UCSD-AML1 (cell line): ENCODE measurements at regions not wholly inside any gene's neighbourhood (a gene's known extent, or its start where the extent isn't known, plus 50 kb on each side); places are given as distances from the start of the nearest gene placed in this dataset.
"Not testable (repeated sequence)": the region's sequence is repeated elsewhere in the genome, so short reads cannot be mapped to it uniquely, and the experiment has no call there.

ENCODE experiments used
- DNase-seq: peaks from one replicate; lab custom pipeline; 2025; ENCODE audit not compliant: unreplicated experiment; lab: John Stamatoyannopoulos, UW

DNA sequence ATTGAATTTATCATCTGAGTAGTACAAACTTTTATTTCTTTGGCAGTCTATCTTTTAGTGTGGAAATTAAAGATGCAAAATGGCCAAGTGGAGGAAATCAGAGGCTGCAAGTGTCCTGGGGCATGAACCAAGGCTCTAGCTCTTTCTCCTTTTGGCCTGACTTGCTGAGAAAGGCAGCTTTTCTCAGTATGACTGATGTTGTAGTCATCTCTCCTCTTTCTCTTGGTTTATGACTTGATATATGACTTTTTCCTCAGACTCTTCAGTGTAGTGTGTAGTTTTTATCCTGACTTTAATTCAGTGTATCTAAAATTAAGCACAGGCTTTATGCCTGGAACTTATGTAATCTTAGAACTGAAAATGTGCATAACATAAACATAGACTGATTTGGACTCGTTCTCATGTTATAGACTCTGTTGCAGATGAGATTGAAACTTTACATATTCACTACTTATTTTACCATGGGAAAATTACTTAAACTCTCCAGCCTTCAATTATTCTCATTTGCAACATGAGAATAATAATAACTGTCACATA is 65.7 kb downstream of the SLITRK5 start:
- no peak for DNase-seq

DNA sequence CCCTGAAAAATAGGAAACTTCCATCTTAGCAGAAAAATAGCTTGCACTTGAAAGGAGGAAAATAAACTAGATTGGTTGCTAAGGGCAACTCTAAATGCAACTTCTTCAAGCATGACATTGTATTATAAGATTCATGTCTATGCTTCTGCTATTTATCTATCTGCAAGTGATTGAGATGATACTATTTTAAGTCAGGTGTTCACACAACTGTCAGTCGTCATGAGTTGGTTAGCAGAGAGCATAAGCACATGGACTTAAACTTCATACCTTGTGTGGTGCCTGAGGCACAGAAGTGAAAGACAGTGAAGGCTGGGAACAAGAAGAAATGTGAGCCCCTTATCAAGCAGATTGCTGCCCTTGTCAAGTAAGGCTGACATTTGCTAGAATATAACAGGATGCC is 82.9 kb downstream of the SLITRK5 start:
- DNase-seq = no peak

DNA sequence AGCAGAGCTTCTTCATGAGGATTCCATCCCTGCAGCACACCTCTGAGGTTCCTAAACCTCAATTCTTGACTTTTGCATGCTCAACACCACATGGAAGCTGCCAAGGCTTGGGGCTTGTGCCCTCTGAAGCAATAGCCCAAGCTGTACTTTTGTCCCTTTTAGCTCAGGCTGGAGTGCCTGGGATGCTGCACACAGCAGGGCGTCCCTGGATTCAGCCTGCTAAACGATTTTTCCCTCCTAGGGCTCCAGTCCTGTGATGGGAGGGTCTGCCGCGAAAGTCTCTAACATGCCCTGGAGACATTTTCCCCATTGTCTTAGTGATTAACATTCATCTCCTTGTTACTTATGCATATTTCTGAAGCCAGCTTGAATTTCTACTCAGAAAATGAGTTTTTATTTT is 98.3 kb downstream of the SLITRK5 start:
- DNase-seq = peak; percentile 4

DNA sequence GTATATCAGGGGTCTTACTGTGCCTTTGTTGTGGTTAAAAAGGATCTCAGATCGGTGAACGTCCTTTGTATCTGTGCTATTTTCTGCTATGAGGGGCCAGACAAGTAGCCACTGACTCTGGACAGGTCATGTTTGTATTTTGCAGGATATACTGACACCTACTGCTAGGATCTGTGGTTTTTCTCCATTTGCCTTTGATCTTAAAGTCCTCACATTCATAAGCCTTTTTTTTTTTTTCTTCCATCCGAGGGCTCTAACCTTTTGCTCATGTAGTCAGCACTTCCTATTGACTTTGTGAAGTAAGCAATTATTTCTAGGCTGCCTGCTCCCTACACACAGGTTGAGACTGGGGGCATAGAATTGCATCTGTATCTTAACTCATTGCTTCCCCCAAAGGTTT is 106.2 kb downstream of the SLITRK5 start:
- DNase-seq = no peak

DNA sequence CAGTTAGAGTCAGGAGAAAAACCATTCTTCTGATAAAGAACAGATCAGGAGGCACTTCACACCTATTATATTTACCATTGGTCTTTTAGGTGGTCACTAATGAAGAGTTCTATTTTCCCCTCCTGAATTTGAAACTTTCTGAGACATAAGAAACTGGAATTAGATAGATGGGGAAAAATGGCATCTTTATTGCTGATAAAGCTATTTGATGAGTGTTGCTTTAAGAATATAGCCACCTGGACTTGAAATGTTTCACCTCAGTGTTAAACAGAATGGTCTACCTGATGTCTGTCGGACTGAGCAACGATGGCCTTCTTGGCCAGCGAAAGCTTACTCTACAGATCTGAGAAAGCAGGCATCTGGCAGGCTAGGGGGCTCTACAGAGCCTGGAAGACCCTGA is 107.0 kb downstream of the SLITRK5 start:
- no peak for DNase-seq

DNA sequence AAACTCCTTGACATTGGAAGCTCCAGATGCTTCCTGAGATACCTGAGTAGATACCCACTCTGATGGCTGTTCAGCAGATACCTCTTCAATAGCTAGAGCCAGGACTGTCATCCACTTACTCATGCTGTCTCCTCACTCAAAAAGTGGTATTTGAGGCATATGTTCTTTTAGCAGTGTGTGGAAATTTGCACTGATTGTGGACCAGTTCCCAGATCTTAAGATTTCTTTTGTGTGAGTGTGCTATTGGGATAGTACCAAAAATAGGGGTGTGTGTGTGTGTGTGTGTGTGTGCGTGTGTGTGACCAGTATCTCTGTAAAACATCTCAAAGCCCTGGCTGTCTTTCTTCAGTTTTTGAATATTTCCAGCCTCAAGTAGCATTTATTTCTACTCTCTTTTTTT is 108.3 kb downstream of the SLITRK5 start:
- no peak for DNase-seq

DNA sequence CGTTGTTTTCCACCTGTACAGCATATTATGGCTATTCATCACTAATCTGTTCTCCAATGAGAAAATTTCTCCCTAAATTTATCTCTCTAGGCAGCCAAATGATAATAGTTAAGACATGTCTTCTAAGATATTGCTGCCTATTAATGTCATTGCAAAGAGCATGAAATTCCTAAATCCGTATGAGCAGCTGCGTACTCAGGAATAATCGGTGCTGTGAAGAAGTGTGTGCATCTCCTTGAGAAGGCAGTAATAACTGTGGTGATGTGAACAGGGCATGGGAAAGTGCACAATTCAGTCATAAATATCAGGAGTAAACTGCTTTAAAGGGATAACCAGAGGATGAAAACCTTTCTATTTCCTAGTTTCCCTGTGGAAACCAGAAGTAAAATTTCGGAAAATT is 112.2 kb downstream of the SLITRK5 start:
- no peak for DNase-seq

DNA sequence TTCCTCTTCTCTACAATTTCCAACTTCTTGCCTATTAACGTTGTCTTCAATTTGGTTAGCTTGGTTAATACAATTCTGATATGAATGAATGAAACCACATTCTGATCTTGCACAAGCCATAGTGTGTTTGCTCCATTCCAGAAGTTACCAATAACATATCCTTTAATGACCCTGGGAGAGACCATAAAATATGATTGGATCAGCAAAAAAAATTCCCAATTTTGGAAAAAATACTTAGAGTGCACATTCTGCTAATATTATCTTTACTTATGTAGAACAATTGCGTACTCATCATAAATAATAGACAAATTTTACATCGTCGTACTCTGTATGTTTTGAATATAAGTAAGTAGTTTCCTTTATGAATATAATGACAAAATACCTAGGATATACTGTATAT is 117.2 kb downstream of the SLITRK5 start:
- DNase-seq = no peak

DNA sequence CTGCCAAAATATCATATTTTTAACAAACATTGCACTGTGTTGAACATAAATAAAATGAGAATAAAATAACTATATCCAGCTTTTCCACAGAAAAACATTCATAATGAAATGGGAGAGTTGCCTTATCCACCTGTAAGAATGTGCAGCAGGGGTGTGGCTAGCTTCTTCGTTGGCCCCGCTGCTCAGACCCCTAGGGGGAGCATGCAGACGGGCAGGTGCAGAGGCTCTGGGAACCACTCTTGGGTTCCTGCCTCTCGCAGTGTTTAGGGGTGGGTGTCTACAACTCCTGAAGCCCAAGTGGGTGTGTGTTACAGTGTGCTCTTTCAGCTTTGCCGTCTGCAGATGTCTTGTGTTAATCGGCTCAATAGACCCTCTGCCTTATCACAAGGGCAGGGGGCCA is 121.7 kb downstream of the SLITRK5 start:
- DNase-seq = no peak

DNA sequence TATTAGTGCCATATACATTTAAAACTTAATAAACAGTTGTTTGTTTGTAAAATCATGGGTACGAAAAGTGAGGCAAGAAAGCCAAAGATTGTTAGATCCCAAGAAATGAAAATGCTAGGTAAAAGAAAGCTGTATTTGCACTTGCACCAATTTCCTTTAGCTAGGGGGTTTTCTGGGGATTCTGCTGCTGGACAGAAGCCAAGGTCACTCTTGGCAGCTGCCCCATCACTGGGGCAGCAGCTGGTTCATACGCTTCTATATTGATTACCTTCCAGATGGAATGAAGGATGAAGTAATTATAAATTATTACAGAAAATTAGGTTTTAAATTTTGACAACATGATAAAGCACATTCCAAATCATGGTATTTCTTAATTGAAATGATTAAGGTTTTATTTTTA is 127.4 kb downstream of the SLITRK5 start:
- no peak for DNase-seq

DNA sequence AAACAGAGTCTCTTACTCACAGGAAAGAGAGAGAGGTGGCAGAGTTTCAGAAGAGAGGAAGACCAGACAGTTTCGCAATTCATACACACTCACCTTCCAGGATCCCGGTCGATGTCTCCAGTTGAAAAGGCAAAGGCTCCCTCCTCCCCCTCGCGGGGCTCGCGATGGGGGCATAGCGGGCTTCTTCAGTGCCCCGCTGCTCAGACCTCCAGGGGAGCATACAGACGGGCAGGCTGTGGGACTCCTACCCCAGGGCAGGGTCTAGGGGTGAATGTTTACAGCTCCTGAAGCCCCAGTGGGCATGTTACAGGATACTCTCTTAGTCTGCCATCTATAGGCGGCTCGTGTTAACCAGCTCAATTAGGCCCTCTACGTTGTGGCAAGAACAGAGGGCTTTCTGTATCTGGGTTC is 139.2 kb downstream of the SLITRK5 start:
- DNase-seq = peak; percentile 4

DNA sequence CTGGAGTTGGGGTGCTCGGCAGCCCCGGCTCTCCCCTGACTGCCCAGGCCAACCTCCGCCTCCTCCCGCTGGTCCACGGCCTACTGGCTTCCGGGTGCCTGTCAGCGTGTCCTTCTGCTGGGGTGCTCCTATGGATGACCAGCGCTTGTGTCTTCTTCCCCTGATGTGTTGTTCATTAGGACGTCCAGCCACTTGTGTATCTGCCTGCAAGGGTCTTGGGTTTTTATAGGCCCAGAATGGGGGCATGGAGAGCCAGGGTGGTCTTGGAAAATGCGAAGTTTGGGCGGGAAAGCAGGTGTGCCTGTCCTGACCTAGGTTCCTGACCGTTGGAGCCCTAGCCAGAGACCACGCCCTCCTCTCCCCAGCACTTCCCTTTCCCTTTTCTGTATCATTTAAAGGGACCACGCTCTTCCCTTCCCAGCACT is 139.8 kb downstream of the SLITRK5 start:
- DNase-seq = peak; percentile 4

DNA sequence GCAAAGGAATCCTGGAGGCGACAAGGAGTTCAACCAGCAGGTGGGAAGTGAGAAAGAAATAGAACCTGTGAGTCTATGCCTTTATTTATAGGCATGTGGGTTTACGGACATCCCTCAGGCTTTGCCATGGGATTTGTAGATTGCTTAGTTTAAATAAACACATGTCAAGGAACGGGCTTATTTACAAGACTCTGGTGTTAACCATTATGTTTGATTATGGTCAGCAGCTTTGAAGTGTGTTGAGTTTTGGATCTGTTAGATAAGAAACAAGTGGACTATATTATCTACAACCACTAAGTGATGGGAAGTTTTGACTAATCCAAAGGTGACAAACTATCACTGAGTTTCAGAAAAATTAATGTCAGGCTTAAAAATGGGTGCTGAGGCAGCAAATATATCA is 143.2 kb downstream of the SLITRK5 start:
- no peak for DNase-seq

DNA sequence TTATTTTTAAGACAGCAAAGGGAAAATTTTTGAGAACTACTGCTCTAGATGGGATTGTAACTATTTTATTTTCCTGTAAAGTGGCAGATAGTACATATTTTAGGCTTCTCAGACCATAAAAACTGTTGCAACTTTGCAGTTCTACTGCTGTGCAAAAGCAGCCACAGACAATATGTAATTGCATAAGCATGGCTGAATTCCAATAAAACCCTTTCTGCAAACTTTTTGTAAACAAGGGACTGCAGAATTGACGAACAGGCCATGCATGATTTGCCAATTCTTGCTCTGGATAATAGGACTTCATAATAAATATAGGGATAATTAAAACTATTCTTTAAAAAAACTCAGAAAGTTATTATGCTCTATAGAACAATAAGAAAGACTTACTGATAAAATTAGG is 149.1 kb downstream of the SLITRK5 start:
- no peak for DNase-seq

DNA sequence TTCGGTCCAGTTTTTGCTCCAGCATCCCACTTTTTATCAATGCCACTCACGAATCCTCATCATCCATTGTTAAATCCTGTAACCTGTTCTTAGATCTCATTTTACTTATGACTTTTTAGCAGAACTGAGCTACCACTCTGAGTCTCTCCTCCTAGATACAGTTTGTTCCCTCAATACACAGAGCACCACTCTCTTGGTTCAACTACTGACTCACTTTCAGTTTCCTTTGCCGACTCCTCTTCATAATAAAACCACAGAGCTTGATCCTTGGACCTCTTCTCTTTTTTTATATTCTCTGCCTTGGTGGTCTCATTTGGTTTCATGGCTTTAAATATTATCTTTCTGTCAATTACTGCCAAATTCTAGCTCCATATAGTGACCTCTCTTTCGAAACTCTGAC is 150.3 kb downstream of the SLITRK5 start:
- DNase-seq = no peak

DNA sequence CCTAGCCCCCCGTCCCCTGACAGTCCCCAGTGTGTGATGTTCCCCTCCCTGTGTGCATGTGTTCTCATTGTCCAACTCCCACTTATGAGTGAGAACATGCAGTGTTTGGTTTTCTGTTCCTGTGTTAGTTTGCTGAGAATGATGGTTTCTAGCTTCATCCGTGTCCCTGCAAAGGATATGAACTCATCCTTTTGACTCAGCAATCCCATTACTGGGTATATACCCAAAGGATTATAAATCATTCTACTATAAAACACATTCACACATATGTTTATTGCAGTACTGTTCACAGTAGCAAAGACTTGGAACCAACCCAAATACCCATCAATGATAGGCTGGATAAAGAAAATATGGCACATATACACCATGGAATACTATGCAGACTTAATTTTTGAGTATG is 155.1 kb downstream of the SLITRK5 start:
- not testable (repeated sequence) for DNase-seq

DNA sequence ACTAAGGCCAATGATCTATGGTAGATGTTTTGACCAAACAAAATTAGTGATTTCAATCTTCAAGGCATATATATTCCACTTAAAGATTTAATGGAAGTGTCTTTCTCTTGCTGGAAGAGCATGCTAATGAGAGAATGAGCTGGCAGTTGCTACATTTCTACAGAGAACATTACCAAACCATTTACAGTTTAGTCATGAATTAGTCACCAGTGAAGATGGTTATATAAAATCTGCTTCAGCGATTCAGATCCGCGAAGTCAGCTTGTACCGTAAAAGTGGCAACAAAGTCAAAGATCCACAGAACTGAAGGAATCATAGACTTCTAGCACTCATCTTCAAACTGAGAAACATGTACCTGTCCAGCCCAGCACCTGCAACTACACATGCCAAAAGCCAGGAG is 156.3 kb downstream of the SLITRK5 start:
- DNase-seq = no peak

DNA sequence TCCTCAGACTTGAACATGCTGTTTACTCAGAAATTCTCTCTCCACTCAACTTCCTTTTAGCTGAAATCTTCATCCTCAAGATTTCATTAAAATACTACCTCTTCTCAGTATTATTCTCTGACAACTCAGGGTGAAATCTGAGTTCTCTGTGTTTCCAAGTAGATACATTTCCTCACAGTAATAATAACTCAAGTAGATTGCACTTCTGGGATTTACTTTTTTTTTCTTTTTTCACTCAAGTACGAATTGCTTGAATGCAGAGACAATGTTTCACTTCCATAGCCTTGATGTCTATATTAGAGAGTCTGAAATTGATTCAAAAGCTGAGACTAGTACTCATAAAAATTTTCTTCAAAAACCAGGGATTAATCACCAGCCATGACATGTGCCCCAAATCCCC is 166.4 kb downstream of the SLITRK5 start:
- DNase-seq = no peak

DNA sequence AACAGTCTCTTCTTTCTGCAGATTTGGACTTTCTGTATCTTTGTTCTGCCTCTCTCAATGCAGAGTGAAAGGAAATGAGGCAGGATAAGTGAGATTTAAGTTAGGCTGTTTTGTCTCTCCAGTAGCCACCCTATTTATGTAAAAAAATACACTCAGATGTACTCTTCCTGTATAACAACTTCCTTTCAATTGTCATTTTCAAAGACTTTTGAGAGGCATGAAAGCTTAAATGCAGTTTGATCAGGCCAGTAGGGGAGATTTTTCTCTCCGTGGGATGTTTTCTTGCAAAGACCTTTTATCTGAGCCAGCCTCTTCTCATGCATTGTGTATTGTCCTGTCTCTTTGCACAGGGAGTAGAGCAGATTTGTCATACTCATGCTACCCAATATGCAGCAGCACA is 166.8 kb downstream of the SLITRK5 start:
- no peak for DNase-seq

DNA sequence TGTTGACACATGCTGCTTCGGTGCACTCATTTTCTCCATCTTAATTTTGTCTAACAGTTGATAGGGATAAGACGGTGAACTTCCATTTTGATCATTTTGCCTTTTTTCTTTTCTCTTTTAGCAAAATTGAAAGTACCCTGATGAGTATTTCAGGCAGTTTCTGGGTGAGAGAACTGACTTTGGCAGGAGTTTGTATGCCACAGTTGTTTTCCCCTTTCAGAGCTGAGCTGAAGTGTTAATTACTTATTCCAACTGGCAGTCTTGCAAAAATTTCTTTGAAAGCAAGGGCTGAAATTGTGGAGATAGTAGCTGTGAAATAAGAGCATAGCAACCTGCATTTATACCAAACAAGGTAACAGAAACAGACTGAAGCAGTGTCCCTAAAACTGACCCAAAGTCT is 180.2 kb downstream of the SLITRK5 start:
- no peak for DNase-seq

DNA sequence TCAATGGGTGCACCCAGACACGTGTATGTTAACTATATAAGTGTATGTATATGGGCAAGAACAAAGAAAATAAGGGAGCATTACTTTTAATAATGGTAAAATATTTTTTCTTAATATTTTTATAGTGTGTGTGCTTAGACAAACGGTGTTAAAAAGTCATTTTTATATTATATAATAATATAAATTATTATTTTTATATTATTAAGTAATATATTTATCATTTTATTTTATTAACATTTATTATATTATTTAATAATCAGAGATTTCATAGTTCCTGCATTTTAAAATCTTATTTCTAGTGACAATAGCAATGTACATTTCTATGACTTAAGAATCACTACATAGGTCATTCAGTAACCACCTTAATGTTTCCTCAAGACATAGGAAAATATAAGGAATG is 184.4 kb downstream of the SLITRK5 start:
- no peak for DNase-seq

DNA sequence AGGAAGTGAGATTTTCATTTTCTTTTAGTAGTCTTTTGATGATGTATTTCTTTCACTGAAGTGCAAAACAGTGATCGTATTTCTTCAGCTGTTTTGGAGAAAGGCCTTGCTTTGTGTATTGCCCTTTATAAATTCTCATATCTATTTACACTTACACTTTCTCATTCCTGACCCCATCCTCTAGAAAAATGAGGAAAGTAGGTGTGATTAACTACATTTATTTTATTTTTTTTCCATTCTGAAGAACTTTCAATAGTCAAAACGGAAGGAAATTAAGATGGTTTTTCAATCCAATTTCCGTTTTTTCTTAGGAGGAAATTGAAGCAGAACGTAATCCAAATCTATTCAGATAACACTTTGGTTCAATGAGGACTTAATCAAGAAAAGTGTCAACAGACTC is 188.1 kb downstream of the SLITRK5 start:
- DNase-seq = no peak

DNA sequence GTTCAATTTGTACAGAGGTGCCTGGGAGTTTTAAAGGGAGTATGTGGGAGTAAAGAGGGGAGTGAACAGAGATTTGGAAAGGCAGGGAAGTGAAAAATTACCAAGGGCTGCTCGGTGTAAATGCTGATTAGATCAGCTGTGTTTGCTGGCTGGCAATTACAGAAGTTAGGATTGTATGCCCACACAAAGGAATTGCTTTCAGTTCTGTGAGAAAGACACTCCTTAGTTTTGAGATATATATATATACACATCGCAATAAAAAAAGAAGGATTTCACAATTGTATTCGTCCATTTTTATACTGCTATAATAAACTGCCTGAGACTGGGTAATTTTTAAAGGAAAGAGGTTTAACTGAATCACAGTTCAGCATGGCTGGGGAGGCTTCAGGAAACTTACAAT is 196.3 kb downstream of the SLITRK5 start:
- DNase-seq = no peak

DNA sequence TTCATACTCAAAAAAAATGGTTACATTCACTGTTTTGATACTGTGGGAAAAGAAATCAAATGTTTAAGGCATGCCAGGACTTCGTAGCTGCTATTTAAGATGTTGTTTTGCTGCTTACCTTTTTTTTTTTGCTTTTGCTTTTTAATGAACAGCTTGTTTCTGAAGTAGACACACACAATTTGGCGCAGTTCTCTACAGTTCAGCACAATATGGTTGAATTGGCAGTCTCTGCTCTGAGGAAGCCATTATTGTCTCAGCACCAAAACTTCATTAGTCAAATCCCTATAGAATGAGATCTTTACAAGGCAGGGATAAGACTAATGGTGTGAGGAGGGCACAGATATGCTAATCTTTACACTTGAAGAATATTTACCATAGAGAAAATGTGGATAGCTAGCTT is 197.6 kb downstream of the SLITRK5 start:
- no peak for DNase-seq
